AG10803 (cell line): ENCODE measurements at regions not wholly inside any gene's neighbourhood (a gene's known extent, or its start where the extent isn't known, plus 50 kb on each side); places are given as distances from the start of the nearest gene placed in this dataset.

Experiments
- DNase-seq: peaks from one replicate; pipeline ENCODE4 v3.0.0; 2010; ENCODE audit warnings: low read depth
- H3K4me3 ChIP-seq: 2 replicates; pipeline ENCODE4 v1.5.1; 2011; ENCODE audit warnings: mild to moderate bottlenecking, low read length, control low read depth
- CTCF ChIP-seq: conservative IDR thresholded peaks from 2 replicates; pipeline ENCODE4 v1.5.1; 2011; ENCODE audit warnings: mild to moderate bottlenecking, low read length, control low read depth, inconsistent platforms

DNA sequence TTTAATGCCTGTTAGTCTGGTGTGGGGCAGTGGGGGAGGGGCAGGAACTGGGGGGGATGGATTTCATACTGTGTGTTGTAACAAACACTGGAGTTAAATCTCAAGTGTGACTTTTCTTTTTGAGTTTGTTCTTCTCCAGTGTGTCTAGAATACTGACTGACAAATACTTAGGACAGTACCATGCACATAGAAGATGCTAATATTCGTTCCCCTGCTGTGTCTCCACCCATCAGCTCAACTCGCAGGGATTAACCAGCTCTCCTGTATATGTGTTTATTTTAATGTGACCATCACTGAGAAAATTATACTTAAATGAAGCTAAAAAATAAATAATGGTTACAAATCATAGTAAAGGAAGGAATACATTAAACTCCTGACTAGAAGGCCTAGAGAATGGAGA, 150.9 kb upstream of the E2F8 start:
- TF ChIP-seq CTCF: no peak
- H3K4me3 ChIP-seq: no peak overlapping the region
- DNase-seq: no peak

DNA sequence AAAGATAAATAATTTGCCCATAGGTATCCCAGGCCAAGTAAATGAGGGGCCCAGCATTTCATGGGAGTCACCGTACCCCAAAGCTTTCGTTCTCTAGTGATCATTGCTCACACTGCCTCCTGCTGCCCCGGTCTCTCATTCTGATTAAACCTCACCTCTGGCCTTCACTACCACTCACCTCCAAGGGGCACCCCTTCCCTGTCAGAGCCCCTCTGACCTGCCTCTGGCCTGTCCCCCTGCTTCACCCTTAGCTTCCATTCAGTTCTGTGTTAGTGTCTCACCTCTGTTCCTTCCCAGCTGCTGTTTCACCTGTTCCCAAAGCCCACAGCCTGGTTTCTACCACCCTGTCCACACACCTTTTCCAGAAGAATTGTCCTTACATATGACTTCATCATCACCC, 150.3 kb upstream of the E2F8 start:
- no peak overlapping the region for H3K4me3 ChIP-seq
- no peak for DNase-seq
- TF ChIP-seq CTCF: no peak

GRCh38 chr11:19389787-19390303, 149.1 kb upstream of the E2F8 start:
- H3K4me3 ChIP-seq: no peak overlapping the region
- peak; percentile 64 for DNase-seq
- TF ChIP-seq CTCF: no peak

- no peak overlapping the region for H3K4me3 ChIP-seq
- no peak for DNase-seq
- no peak for TF ChIP-seq CTCF
Observed at GRCh38 chr11:19382131-19382611, 141.4 kb upstream of the E2F8 start.

GRCh38 chr11:19380375-19380774, 139.6 kb upstream of the E2F8 start:
- TF ChIP-seq CTCF: no peak
- peak; percentile 85 for DNase-seq
- no peak overlapping the region for H3K4me3 ChIP-seq

GRCh38 chr11:19379465-19379864, 138.7 kb upstream of the E2F8 start:
- H3K4me3 ChIP-seq: no peak overlapping the region
- no peak for DNase-seq

More at GRCh38 chr11:19379465-19379864, 138.7 kb upstream of the E2F8 start:
- no peak for TF ChIP-seq CTCF
